ENCODE measurements at regions not wholly inside any gene's neighbourhood (a gene's known extent, or its start where the extent isn't known, plus 50 kb on each side); places are given as distances from the start of the nearest gene placed in this dataset.

DNA sequence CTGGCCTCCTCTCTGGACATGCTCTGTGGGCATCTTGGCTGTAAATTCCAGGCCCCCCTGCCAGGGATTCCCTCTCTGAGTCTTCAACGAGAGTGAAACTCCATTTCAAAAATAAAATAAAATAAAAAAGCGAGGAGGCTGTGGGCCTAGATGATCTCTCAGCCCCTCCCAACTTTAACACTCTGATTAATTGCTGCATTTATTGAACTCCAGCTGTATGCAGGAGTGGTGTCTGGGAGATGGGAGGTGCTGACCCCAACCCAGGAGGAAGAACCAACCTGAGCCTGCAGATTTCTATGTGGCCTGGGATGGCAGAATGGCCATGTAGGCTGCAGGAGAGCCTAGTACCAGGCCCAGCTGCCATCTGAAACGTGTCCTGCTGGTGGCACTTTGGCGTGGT lies 154.5 kb upstream of the IER5L start:
- TF ChIP-seq, protein P1, sequence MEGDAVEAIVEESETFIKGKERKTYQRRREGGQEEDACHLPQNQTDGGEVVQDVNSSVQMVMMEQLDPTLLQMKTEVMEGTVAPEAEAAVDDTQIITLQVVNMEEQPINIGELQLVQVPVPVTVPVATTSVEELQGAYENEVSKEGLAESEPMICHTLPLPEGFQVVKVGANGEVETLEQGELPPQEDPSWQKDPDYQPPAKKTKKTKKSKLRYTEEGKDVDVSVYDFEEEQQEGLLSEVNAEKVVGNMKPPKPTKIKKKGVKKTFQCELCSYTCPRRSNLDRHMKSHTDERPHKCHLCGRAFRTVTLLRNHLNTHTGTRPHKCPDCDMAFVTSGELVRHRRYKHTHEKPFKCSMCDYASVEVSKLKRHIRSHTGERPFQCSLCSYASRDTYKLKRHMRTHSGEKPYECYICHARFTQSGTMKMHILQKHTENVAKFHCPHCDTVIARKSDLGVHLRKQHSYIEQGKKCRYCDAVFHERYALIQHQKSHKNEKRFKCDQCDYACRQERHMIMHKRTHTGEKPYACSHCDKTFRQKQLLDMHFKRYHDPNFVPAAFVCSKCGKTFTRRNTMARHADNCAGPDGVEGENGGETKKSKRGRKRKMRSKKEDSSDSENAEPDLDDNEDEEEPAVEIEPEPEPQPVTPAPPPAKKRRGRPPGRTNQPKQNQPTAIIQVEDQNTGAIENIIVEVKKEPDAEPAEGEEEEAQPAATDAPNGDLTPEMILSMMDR (IDR thresholded peaks at IDR 0.05; ENCODE audit: low read depth, low read length, poor library complexity, severe bottlenecking) = no peak
- no peak for TF ChIP-seq EZH2phosphoT487 (IDR thresholded peaks at IDR 0.05; ENCODE audit: borderline replicate concordance, low read length)

Measured in DOHH2 (cell line).